ENCODE measurements at regions not wholly inside any gene's neighbourhood (a gene's known extent, or its start where the extent isn't known, plus 50 kb on each side); places are given as distances from the start of the nearest gene placed in this dataset.
A peak's percentile ranks its signal among the peaks of the same experiment; 100 is the strongest.

GRCh38 chr3:177516158-177517011 lies 319.1 kb upstream of the TBL1XR1 start (continued):
- TF ChIP-seq SP5 (CRISPR knock-in tag; IDR thresholded peaks at IDR 0.05; ENCODE audit: borderline replicate concordance, low read depth) (no peak), ZNF672 (CRISPR knock-in tag; IDR thresholded peaks at IDR 0.05) (no peak), HNRNPL (IDR thresholded peaks at IDR 0.05; ENCODE audit: low read depth, low read length) (no peak), FOXK1 (CRISPR knock-in tag; IDR thresholded peaks at IDR 0.05; ENCODE audit: borderline replicate concordance, low read depth) (peak; percentile 22; the same call in 1 of the 2 replicates), PATZ1 (CRISPR knock-in tag; IDR thresholded peaks at IDR 0.05) (peak; percentile 38; the same call in 1 of the 2 replicates), ZNF234 (CRISPR knock-in tag; conservative IDR thresholded peaks at IDR 0.05) (no peak), ZNF407 (CRISPR knock-in tag; IDR thresholded peaks at IDR 0.05; ENCODE audit: not compliant biosample characterization) (no peak), ATF4 (CRISPR knock-in tag; IDR thresholded peaks at IDR 0.05) (no peak), ZNF563 (CRISPR knock-in tag; IDR thresholded peaks at IDR 0.05) (no peak), ARID3A (IDR thresholded peaks at IDR 0.05; ENCODE audit: low read depth, low read length) (no peak), ZNF773 (CRISPR knock-in tag; IDR thresholded peaks at IDR 0.05; ENCODE audit: borderline replicate concordance) (no peak), TARDBP (CRISPR knock-in tag; IDR thresholded peaks at IDR 0.05) (peak; percentile 72; the same call in 1 of the 2 replicates), ZNF879 (CRISPR knock-in tag; IDR thresholded peaks at IDR 0.05) (no peak), NFE2L1 (CRISPR knock-in tag; IDR thresholded peaks at IDR 0.05; ENCODE audit: borderline replicate concordance) (no peak), NCOA1 (CRISPR knock-in tag; IDR thresholded peaks at IDR 0.05) (no peak)
